Ramos (cell line): ENCODE measurements at regions not wholly inside any gene's neighbourhood (a gene's known extent, or its start where the extent isn't known, plus 50 kb on each side); places are given as distances from the start of the nearest gene placed in this dataset.

Experiments used
- in situ Hi-C: fragments of 300-500 bp; cut with MboI; formaldehyde crosslinking; loops from one replicate; pipeline ENCODE4 v1.14.3; 2022; ENCODE audit warnings: low sequenced_read_pairs; ENCODE audit not compliant: unreplicated experiment

GRCh38 chr12:125606312-125606711 lies 541.1 kb downstream of the AACS start:
- in situ Hi-C loops, result no loop called here

GRCh38 chr12:125610292-125610691 lies 545.1 kb downstream of the AACS start:
- in situ Hi-C loops, result no loop called here

- in situ Hi-C loops, result no loop called here
These were observed 545.7 kb downstream of the AACS start for GRCh38 chr12:125610971-125611370.

GRCh38 chr12:125614058-125614457 lies 548.8 kb downstream of the AACS start:
- in situ Hi-C loops, result no loop called here

- in situ Hi-C loops, result no loop called here
These were observed 554.5 kb downstream of the AACS start for GRCh38 chr12:125619723-125620122.

- in situ Hi-C loops, result no loop called here
These were observed 568.5 kb downstream of the AACS start for GRCh38 chr12:125633686-125634085.

GRCh38 chr12:125634813-125635212 lies 569.6 kb downstream of the AACS start:
- in situ Hi-C loops, result no loop called here

GRCh38 chr12:125639826-125640225 lies 574.6 kb downstream of the AACS start:
- in situ Hi-C loops, result no loop called here

GRCh38 chr12:125643055-125643454 lies 577.8 kb downstream of the AACS start:
- in situ Hi-C loops, result no loop called here

- in situ Hi-C loops, result no loop called here
These were observed 580.5 kb downstream of the AACS start for GRCh38 chr12:125645724-125646123.

GRCh38 chr12:125650587-125650986 lies 585.4 kb downstream of the AACS start:
- in situ Hi-C loops, result no loop called here

GRCh38 chr12:125651625-125652024 lies 586.4 kb downstream of the AACS start:
- in situ Hi-C loops, result no loop called here

GRCh38 chr12:125652681-125653080 lies 587.4 kb downstream of the AACS start:
- in situ Hi-C loops, result no loop called here

GRCh38 chr12:125657681-125658080 lies 592.4 kb downstream of the AACS start:
- in situ Hi-C loops, result no loop called here

GRCh38 chr12:125674554-125675338 lies 609.5 kb downstream of the AACS start:
- in situ Hi-C loops, result no loop called here

GRCh38 chr12:125676366-125676765 lies 611.1 kb downstream of the AACS start:
- in situ Hi-C loops, result no loop called here

- in situ Hi-C loops, result no loop called here
These were observed 612.6 kb downstream of the AACS start for GRCh38 chr12:125677829-125678228.

GRCh38 chr12:125678589-125678993 lies 613.4 kb downstream of the AACS start:
- in situ Hi-C loops, result no loop called here

GRCh38 chr12:125683748-125684381 lies 618.6 kb downstream of the AACS start:
- in situ Hi-C loops, result no loop called here

- in situ Hi-C loops, result no loop called here
These were observed 619.9 kb downstream of the AACS start for GRCh38 chr12:125684968-125685790.

- in situ Hi-C loops, result no loop called here
These were observed 620.7 kb downstream of the AACS start for GRCh38 chr12:125685915-125686314.
